GM12864 (cell line): ENCODE measurements at regions not wholly inside any gene's neighbourhood (a gene's known extent, or its start where the extent isn't known, plus 50 kb on each side); places are given as distances from the start of the nearest gene placed in this dataset.

Experiments used
- DNase-seq: peaks from one replicate; pipeline ENCODE4 v3.0.0-alpha.2; 2011; ENCODE audit warnings: low read depth
- H3K4me3 ChIP-seq: 2 replicates; pipeline ENCODE4 v1.5.1; 2011; ENCODE audit warnings: mild to moderate bottlenecking, low read depth, low read length, control low read depth
- CTCF ChIP-seq: IDR thresholded peaks from 2 replicates; pipeline ENCODE4 v1.5.1; 2011; ENCODE audit warnings: low read depth, mild to moderate bottlenecking, moderate library complexity, low read length, control low read depth, inconsistent platforms; ENCODE audit errors: missing control alignments

DNA sequence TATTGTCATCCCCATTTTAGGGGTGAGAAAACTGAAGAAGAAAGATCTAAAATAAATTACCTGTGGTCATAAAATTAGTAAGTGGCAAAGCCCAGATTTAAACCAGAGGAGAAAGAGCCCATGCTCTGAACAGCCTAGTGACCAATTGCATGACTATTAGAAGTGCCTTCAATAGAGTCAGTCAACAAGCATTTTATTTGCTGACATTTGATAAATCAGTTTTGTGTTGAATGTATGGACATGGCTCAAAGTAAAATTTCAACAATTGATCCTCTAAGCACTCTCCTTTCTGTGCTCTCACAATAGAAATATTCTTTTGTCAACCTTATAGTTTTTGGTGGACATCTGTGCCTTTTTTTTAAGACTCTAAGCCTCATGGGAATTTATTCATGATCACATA is 572.9 kb upstream of the SOX9 start:
- TF ChIP-seq CTCF, result no peak
- DNase-seq, result no peak
- H3K4me3 ChIP-seq, result no peak overlapping the region

DNA sequence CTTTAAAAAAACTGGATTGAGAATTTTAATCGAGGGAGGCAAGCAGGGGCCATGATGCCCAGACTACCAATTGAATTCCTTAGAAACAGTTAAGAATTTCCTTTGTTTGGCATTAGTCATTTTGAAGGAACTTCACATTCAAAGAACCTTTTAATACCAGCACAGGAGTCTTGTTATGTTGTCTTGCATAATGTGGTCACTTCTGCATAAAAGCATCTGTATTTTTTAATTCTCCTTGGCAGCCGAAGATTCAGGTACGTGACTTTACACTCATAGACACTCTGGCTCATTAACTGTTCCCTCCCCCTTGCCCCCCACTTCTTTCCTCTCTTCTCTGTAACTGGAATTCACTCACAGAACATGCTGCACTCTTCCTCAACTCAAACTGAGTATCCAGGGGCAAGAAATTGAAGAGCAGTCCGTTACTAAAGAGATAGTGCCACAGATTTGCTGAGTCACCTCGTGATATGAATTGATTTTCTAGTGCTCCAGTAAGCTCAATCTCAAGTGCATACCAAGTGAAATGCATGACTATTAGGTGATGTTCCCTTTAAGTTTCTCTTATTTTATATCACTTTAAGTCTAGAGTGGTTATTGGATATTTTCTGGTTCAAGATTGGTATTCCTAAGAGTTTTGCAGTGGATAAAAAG is 572.2 kb upstream of the SOX9 start:
- TF ChIP-seq CTCF, result no peak
- no peak overlapping the region for H3K4me3 ChIP-seq
- DNase-seq, result no peak

DNA sequence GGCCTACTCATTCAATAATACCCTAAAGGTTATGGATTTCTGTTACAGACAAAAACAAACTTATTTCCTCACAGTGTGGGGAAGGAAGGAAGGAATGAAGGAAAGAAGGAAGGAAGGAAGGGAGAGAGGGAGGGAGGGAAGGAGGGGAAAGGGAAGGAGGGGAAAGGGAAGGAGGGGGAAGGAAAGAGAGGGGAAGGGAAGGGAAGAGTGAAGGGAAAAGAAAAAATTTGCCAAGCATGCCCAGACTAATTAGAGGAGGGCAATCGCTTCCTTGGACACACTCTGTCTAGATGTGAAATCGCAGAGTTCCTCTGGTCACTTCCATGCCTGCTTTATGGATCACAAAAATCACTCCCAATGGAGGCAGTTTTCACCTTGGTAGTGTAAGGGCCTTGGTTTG is 570.1 kb upstream of the SOX9 start:
- no peak for TF ChIP-seq CTCF
- DNase-seq, result no peak
- no peak overlapping the region for H3K4me3 ChIP-seq

GRCh38 chr17:71553381-71553780 is 567.4 kb upstream of the SOX9 start:
- DNase-seq, result no peak
- no peak overlapping the region for H3K4me3 ChIP-seq
- TF ChIP-seq CTCF, result no peak

GRCh38 chr17:71558901-71559300 is 561.9 kb upstream of the SOX9 start:
- no peak for TF ChIP-seq CTCF
- no peak for DNase-seq
- H3K4me3 ChIP-seq, result no peak overlapping the region

DNA sequence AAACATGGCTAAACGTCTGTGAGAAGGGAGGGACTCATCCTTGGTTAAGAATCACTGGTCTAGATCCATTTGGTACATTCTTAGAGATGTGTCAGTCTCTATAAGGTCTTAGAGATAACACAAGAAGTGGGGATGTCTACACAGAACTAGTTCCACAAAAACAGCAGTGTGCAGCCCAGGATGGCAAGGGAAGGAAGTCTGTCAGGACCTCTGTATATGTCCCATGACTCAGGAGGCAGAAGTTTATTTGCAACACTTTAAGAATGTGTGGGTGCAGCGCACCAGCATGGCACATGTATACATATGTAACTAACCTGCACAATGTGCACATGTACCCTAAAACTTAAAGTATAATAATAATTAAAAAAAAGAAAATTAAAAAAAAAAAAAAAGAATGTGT is 548.5 kb upstream of the SOX9 start:
- no peak for DNase-seq
- no peak for TF ChIP-seq CTCF
- H3K4me3 ChIP-seq, result no peak overlapping the region

GRCh38 chr17:71578446-71578845 is 542.4 kb upstream of the SOX9 start:
- H3K4me3 ChIP-seq, result no peak overlapping the region
- TF ChIP-seq CTCF, result no peak
- no peak for DNase-seq
